ENCODE measurements at regions not wholly inside any gene's neighbourhood (a gene's known extent, or its start where the extent isn't known, plus 50 kb on each side); places are given as distances from the start of the nearest gene placed in this dataset.

- H3K27me3 Mint-ChIP-seq (ENCODE audit: insufficient read depth, unreplicated experiment) = no peaks in the 10 kb centered on the region
- TF ChIP-seq CTCF (IDR thresholded peaks at IDR 0.05; ENCODE audit: unreplicated experiment) = no peak
- peaks cover 15% of the 10 kb centered on the region for H3K9me3 Mint-ChIP-seq (ENCODE audit: unreplicated experiment)
- H3K4me3 Mint-ChIP-seq (ENCODE audit: unreplicated experiment) = no peak overlapping the region
- DNase-seq (ENCODE audit: unreplicated experiment) = no peak
- H3K27ac Mint-ChIP-seq (ENCODE audit: low read depth, unreplicated experiment) = no peak overlapping the region
- H3K4me1 Mint-ChIP-seq (ENCODE audit: insufficient read depth, unreplicated experiment) = no peaks in the 10 kb centered on the region
- CTCF ChIA-PET = interaction anchor here (0.6 to 0.8 kb wide), 3 partner anchors 16 to 599 kb away, joined by 3 to 4 read pairs (median 3); no protein-coding TSS in a partner anchor
- POLR2A ChIA-PET = no interaction called here
- BruUV-seq (replicated peaks) = no TSS peak
- intact Hi-C loops (cut with micrococcal nuclease) = no loop called here
- no peaks in the 10 kb centered on the region for H3K36me3 Mint-ChIP-seq (ENCODE audit: insufficient read depth, unreplicated experiment)
These were observed 852.9 kb downstream of the TECRL start for GRCh38 chr4:63556332-63556731.

- POLR2A ChIA-PET = no interaction called here
- no peaks in the 10 kb centered on the region for H3K27me3 Mint-ChIP-seq (ENCODE audit: insufficient read depth, unreplicated experiment)
- no TSS peak for BruUV-seq (replicated peaks)
These were observed 856.1 kb downstream of the TECRL start for GRCh38 chr4:63553123-63553522.

GRCh38 chr4:63541828-63542227, 867.4 kb downstream of the TECRL start:
- BruUV-seq (replicated peaks) = no TSS peak
- H3K27ac Mint-ChIP-seq (ENCODE audit: low read depth, unreplicated experiment) = no peak overlapping the region
- TF ChIP-seq CTCF (IDR thresholded peaks at IDR 0.05; ENCODE audit: unreplicated experiment) = no peak
- ChIA-PET POLR2A (no interaction called here), CTCF (interaction anchor here (0.6 to 0.7 kb wide), 3 partner anchors 9 to 549 kb away, joined by 3 to 4 read pairs (median 3); no protein-coding TSS in a partner anchor)
- no peaks in the 10 kb centered on the region for H3K36me3 Mint-ChIP-seq (ENCODE audit: insufficient read depth, unreplicated experiment)
- no peaks in the 10 kb centered on the region for H3K27me3 Mint-ChIP-seq (ENCODE audit: insufficient read depth, unreplicated experiment)
- no peaks in the 10 kb centered on the region for H3K4me1 Mint-ChIP-seq (ENCODE audit: insufficient read depth, unreplicated experiment)
- no peak for DNase-seq (ENCODE audit: unreplicated experiment)
- H3K4me3 Mint-ChIP-seq (ENCODE audit: unreplicated experiment) = no peak overlapping the region
- H3K9me3 Mint-ChIP-seq (ENCODE audit: unreplicated experiment) = peaks cover 14% of the 10 kb centered on the region
- intact Hi-C loops (cut with micrococcal nuclease) = no loop called here

More at GRCh38 chr4:63553123-63553522, 856.1 kb downstream of the TECRL start:
- no peak for DNase-seq (ENCODE audit: unreplicated experiment)
- Mint-ChIP-seq H3K36me3 (ENCODE audit: insufficient read depth, unreplicated experiment) (no peaks in the 10 kb centered on the region), H3K4me3 (ENCODE audit: unreplicated experiment) (no peak overlapping the region), H3K9me3 (ENCODE audit: unreplicated experiment) (peaks cover 8% of the 10 kb centered on the region), H3K27ac (ENCODE audit: low read depth, unreplicated experiment) (no peak overlapping the region), H3K4me1 (ENCODE audit: insufficient read depth, unreplicated experiment) (no peaks in the 10 kb centered on the region)
- TF ChIP-seq CTCF (IDR thresholded peaks at IDR 0.05; ENCODE audit: unreplicated experiment) = no peak
- intact Hi-C loops (cut with micrococcal nuclease) = no loop called here
- CTCF ChIA-PET = no interaction called here

- BruUV-seq (replicated peaks) = no TSS peak
- H3K36me3 Mint-ChIP-seq (ENCODE audit: insufficient read depth, unreplicated experiment) = no peaks in the 10 kb centered on the region
- H3K4me3 Mint-ChIP-seq (ENCODE audit: unreplicated experiment) = no peak overlapping the region
- ChIA-PET CTCF (interaction anchor here (1.1 kb wide), 1 partner anchor 1010 kb away, joined by 5 read pairs; no protein-coding TSS in a partner anchor), POLR2A (no interaction called here)
- no peak for DNase-seq (ENCODE audit: unreplicated experiment)
- no peaks in the 10 kb centered on the region for H3K4me1 Mint-ChIP-seq (ENCODE audit: insufficient read depth, unreplicated experiment)
- no peaks in the 10 kb centered on the region for H3K9me3 Mint-ChIP-seq (ENCODE audit: unreplicated experiment)
- no peaks in the 10 kb centered on the region for H3K27me3 Mint-ChIP-seq (ENCODE audit: insufficient read depth, unreplicated experiment)
- TF ChIP-seq CTCF (IDR thresholded peaks at IDR 0.05; ENCODE audit: unreplicated experiment) = no peak
- intact Hi-C loops (cut with micrococcal nuclease) = loop anchor here (2.0 to 5.0 kb wide), 2 partner anchors 187 to 1058 kb away; no protein-coding TSS in a partner anchor
- H3K27ac Mint-ChIP-seq (ENCODE audit: low read depth, unreplicated experiment) = no peak overlapping the region
These were observed 879.5 kb downstream of the TECRL start for GRCh38 chr4:63529581-63530337.

Data from MCF 10A (cell line).